ENCODE measurements at regions not wholly inside any gene's neighbourhood (a gene's known extent, or its start where the extent isn't known, plus 50 kb on each side); places are given as distances from the start of the nearest gene placed in this dataset.
"Not testable (repeated sequence)": the region's sequence is repeated elsewhere in the genome, so short reads cannot be mapped to it uniquely, and the experiment has no call there.

- POLR2A ChIA-PET, result not testable (repeated sequence)
- ATAC-seq, result peak in 1 of 2 donors; percentile 68
These were observed 103.0 kb downstream of the NBPF11 start for GRCh38 chr1:148049115-148049496.

DNA sequence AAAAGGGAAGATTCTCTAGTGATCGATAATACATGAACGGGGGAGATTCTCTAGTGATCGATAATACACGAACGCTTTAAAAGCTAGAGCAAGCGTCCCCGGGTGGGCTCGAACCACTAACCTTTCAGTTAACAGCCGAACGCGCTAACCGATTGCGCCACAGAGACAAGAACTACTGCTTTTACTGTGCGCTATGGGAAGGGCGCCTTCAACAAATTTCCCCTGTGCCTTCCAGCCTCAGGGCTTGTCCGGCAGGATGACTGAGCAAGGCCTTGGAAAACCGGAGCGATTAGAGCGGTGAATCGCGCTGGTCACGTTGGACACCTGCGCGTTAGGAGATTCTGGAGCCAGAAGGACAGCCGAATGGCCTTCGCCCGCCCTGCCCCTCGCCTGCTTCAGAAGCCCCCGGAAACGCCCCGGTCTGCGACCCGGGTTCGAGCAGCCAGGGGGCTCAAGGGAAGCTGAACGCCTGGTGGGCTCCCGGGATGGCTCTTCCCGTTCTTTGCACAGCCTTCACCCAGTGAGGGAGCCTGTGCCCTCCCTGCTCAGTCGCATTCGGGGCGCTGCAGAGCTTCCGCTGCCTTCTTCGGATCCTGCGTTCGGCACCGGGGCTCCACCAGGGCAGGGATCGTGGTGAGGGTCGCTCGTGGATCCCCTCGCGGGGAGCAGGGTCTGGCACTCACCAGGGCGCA lies 103.5 kb downstream of the NBPF11 start:
- DNase-seq, result peak in 3 of 10 donors; percentile 19 to 28 (median 23)
- peaks cover 0 to 15% (median 8%) of the 10 kb centered on the region in 5 donors for H3K27me3 Mint-ChIP-seq

More at GRCh38 chr1:148049115-148049496, 103.0 kb downstream of the NBPF11 start:
- H3K27ac Mint-ChIP-seq, H3K36me3 Mint-ChIP-seq, H3K4me1 Mint-ChIP-seq, H3K9me3 Mint-ChIP-seq: not testable (repeated sequence)
- DNase-seq, result peak in 1 of 10 donors; percentile 21
- Mint-ChIP-seq H3K27me3 (peaks cover 0 to 15% (median 8%) of the 10 kb centered on the region in 5 donors), H3K4me3 (peak overlapping the region; percentile 63 to 86 (median 76))

DNA sequence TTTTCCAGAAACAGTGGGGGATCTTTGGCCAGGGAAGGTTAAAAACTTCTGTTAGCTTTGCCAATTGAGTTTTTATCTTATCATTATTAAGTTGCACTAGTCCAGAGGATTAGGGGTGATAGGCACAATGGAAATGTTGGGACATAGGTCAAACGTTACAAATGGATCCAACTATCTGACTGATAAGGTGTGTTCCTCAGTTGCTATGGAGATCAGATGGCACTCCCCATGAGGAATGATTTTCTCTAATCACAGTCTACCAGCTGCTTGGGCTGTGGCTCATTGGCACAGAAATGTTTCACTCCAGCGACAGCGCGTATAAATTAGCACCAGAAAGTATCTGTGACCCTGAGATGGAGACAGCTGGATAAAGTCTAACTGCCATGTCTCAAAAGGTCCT lies 106.2 kb downstream of the NBPF11 start:
- DNase-seq, ATAC-seq, H3K4me1 Mint-ChIP-seq, H3K4me3 Mint-ChIP-seq, H3K27ac Mint-ChIP-seq, H3K9me3 Mint-ChIP-seq, H3K36me3 Mint-ChIP-seq, POLR2A ChIA-PET: not testable (repeated sequence)
- peaks cover 0 to 15% (median 8%) of the 10 kb centered on the region in 5 donors for H3K27me3 Mint-ChIP-seq

More for the DNA sequence above, 103.5 kb downstream of the NBPF11 start:
- POLR2A ChIA-PET, H3K36me3 Mint-ChIP-seq, H3K9me3 Mint-ChIP-seq, H3K4me1 Mint-ChIP-seq: not testable (repeated sequence)
- H3K27ac Mint-ChIP-seq, result peak overlapping the region in 1 of 10 donors; percentile 51
- peak overlapping the region; percentile 63 to 86 (median 76) for H3K4me3 Mint-ChIP-seq
- ATAC-seq, result peak; percentile 59 to 76

GRCh38 chr1:148044495-148044894 lies 107.6 kb downstream of the NBPF11 start:
- H3K9me3 Mint-ChIP-seq, H3K36me3 Mint-ChIP-seq, H3K4me1 Mint-ChIP-seq, H3K4me3 Mint-ChIP-seq, H3K27ac Mint-ChIP-seq, ATAC-seq, DNase-seq, POLR2A ChIA-PET: not testable (repeated sequence)
- peaks cover 0 to 15% (median 8%) of the 10 kb centered on the region in 5 donors for H3K27me3 Mint-ChIP-seq

All from naive thymus-derived CD8-positive, alpha-beta T cell (primary cell).